ENCODE measurements at regions not wholly inside any gene's neighbourhood (a gene's known extent, or its start where the extent isn't known, plus 50 kb on each side); places are given as distances from the start of the nearest gene placed in this dataset.

DNA sequence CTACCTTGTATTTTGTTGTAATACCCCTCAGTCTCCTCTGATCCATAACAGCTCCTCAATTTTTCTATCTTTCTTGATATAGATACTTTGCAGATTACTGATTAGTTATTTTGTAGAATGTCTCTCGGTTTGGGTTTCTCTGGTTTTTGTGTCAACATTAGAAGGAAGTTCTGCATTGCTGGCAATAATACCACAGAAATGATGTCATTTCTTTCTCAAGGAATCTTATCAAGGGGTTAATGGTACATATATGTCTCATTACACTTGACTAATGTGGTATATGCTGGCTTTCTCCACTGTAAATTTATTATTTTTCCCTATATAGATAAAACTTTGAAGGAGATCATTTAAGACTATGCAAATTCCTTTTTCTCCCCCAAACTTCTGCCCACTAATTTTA, 183.6 kb upstream of the DKK2 start:
- no peaks in the 10 kb centered on the region for H3K36me3 ChIP-seq (ENCODE audit: control insufficient read depth, insufficient read depth, low read length)
- H3K27me3 ChIP-seq (ENCODE audit: control insufficient read depth, insufficient read depth, low read length), result no peaks in the 10 kb centered on the region
- no peaks in the 10 kb centered on the region for H3K4me1 ChIP-seq (ENCODE audit: control insufficient read depth, insufficient read depth, low read length)
- no peak overlapping the region for H3K4me3 ChIP-seq (ENCODE audit: low read depth, low read length)
- H3K9ac ChIP-seq (ENCODE audit: low read depth, low read length), result no peak overlapping the region
- H3K9me3 ChIP-seq (ENCODE audit: control insufficient read depth, insufficient read depth, low read length), result no peaks in the 10 kb centered on the region

DNA sequence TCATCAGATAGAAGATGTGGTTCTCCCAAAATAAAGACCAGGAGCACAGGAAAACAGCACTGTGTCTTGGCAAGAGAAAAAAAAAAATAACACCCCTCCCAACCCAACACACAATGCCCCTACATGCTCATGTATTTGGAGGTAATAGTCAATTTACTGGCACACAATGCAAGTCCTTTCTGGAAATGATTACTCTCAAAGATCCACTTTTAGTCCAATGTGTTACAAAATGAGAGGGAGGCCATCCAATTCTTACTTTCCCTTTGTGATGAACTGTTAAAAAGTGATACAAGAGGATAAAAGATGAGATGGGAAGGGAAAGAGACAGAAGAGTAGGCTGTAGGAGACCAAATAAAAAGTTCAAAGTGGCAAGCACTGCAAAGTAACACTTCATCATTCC, 180.3 kb upstream of the DKK2 start:
- Histone ChIP-seq H3K4me3 (ENCODE audit: low read depth, low read length) (no peak overlapping the region), H3K9ac (ENCODE audit: low read depth, low read length) (no peak overlapping the region), H3K36me3 (ENCODE audit: control insufficient read depth, insufficient read depth, low read length) (no peaks in the 10 kb centered on the region), H3K9me3 (ENCODE audit: control insufficient read depth, insufficient read depth, low read length) (no peaks in the 10 kb centered on the region), H3K4me1 (ENCODE audit: control insufficient read depth, insufficient read depth, low read length) (no peaks in the 10 kb centered on the region), H3K27me3 (ENCODE audit: control insufficient read depth, insufficient read depth, low read length) (no peaks in the 10 kb centered on the region)

GRCh38 chr4:107215222-107215621, 179.1 kb upstream of the DKK2 start:
- Histone ChIP-seq H3K9me3 (ENCODE audit: control insufficient read depth, insufficient read depth, low read length) (no peaks in the 10 kb centered on the region), H3K4me1 (ENCODE audit: control insufficient read depth, insufficient read depth, low read length) (no peaks in the 10 kb centered on the region), H3K36me3 (ENCODE audit: control insufficient read depth, insufficient read depth, low read length) (no peaks in the 10 kb centered on the region), H3K4me3 (ENCODE audit: low read depth, low read length) (no peak overlapping the region), H3K27me3 (ENCODE audit: control insufficient read depth, insufficient read depth, low read length) (no peaks in the 10 kb centered on the region), H3K9ac (ENCODE audit: low read depth, low read length) (no peak overlapping the region)

- H3K27me3 ChIP-seq (ENCODE audit: control insufficient read depth, insufficient read depth, low read length), result no peaks in the 10 kb centered on the region
- H3K9me3 ChIP-seq (ENCODE audit: control insufficient read depth, insufficient read depth, low read length), result no peaks in the 10 kb centered on the region
- H3K36me3 ChIP-seq (ENCODE audit: control insufficient read depth, insufficient read depth, low read length), result no peaks in the 10 kb centered on the region
- no peak overlapping the region for H3K9ac ChIP-seq (ENCODE audit: low read depth, low read length)
- H3K4me1 ChIP-seq (ENCODE audit: control insufficient read depth, insufficient read depth, low read length), result no peaks in the 10 kb centered on the region
- H3K4me3 ChIP-seq (ENCODE audit: low read depth, low read length), result no peak overlapping the region
Measured at GRCh38 chr4:107213880-107214279, 177.8 kb upstream of the DKK2 start.

GRCh38 chr4:107213410-107213809, 177.3 kb upstream of the DKK2 start:
- Histone ChIP-seq H3K36me3 (ENCODE audit: control insufficient read depth, insufficient read depth, low read length) (no peaks in the 10 kb centered on the region), H3K9ac (ENCODE audit: low read depth, low read length) (no peak overlapping the region), H3K9me3 (ENCODE audit: control insufficient read depth, insufficient read depth, low read length) (no peaks in the 10 kb centered on the region), H3K4me3 (ENCODE audit: low read depth, low read length) (no peak overlapping the region), H3K27me3 (ENCODE audit: control insufficient read depth, insufficient read depth, low read length) (no peaks in the 10 kb centered on the region), H3K4me1 (ENCODE audit: control insufficient read depth, insufficient read depth, low read length) (no peaks in the 10 kb centered on the region)

DNA sequence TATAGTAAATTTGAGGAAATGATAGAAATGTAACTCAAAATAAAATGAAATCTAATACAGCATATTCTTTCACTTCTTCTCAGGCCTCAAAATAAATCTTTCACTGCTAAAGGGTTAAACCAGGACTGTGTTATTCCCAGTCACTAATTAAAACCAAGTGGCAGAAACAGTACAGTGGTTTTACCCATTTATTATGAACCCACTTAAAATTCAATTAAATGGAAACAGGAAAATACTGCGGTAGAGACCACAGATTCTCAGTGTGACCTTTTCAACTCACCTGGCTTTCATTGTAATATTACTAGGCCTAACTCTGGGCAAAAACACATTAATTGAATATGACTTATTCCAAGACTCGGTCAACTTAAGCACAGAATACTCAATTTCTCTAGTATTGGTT, 176.5 kb upstream of the DKK2 start:
- H3K4me1 ChIP-seq (ENCODE audit: control insufficient read depth, insufficient read depth, low read length), result no peaks in the 10 kb centered on the region
- H3K9me3 ChIP-seq (ENCODE audit: control insufficient read depth, insufficient read depth, low read length), result no peaks in the 10 kb centered on the region
- no peaks in the 10 kb centered on the region for H3K27me3 ChIP-seq (ENCODE audit: control insufficient read depth, insufficient read depth, low read length)
- no peak overlapping the region for H3K4me3 ChIP-seq (ENCODE audit: low read depth, low read length)
- no peaks in the 10 kb centered on the region for H3K36me3 ChIP-seq (ENCODE audit: control insufficient read depth, insufficient read depth, low read length)
- no peak overlapping the region for H3K9ac ChIP-seq (ENCODE audit: low read depth, low read length)

DNA sequence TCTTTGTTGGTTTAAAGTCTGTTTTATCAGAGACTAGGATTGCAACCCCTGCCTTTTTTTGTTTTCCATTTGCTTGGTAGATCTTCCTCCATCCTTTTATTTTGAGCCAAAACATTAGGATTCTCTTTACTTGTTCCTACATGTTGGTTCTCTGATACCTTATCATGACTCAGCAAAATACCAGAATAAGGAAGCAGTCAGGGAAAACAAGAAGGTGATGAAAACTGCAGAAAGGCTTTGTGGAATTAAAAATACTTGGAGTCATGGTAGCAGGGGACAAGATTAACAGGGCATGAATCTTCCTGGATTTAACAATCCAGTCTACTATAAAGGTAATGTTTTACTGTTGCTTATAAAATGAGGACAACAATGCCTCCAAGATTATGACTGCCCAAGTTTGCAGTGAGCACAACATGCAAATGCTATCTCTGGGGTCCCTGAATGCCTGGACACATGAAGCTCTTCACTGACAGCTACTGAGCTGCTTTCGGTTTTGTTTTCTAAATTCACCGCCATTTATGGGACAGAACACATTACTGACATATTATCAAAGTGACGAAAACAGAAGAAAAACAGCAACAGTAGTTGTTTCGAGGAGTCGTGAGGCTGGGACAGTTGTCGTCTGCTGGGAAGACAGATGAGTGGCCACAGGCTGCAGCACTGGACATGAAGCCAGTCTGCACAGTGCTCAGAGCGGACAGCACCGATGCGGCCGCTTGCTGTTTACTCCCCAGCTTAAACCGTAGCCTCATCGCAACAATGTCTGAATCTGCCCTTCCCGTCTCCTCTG, 174.5 kb upstream of the DKK2 start:
- H3K27me3 ChIP-seq (ENCODE audit: control insufficient read depth, insufficient read depth, low read length), result no peaks in the 10 kb centered on the region
- no peaks in the 10 kb centered on the region for H3K4me1 ChIP-seq (ENCODE audit: control insufficient read depth, insufficient read depth, low read length)
- H3K36me3 ChIP-seq (ENCODE audit: control insufficient read depth, insufficient read depth, low read length), result no peaks in the 10 kb centered on the region
- H3K4me3 ChIP-seq (ENCODE audit: low read depth, low read length), result no peak overlapping the region
- no peak overlapping the region for H3K9ac ChIP-seq (ENCODE audit: low read depth, low read length)
- no peaks in the 10 kb centered on the region for H3K9me3 ChIP-seq (ENCODE audit: control insufficient read depth, insufficient read depth, low read length)

GRCh38 chr4:107203733-107204132, 167.6 kb upstream of the DKK2 start:
- Histone ChIP-seq H3K27me3 (ENCODE audit: control insufficient read depth, insufficient read depth, low read length) (no peaks in the 10 kb centered on the region), H3K4me1 (ENCODE audit: control insufficient read depth, insufficient read depth, low read length) (no peaks in the 10 kb centered on the region), H3K9me3 (ENCODE audit: control insufficient read depth, insufficient read depth, low read length) (no peaks in the 10 kb centered on the region), H3K9ac (ENCODE audit: low read depth, low read length) (no peak overlapping the region), H3K36me3 (ENCODE audit: control insufficient read depth, insufficient read depth, low read length) (no peaks in the 10 kb centered on the region), H3K4me3 (ENCODE audit: low read depth, low read length) (no peak overlapping the region)

- H3K9ac ChIP-seq (ENCODE audit: low read depth, low read length), result no peak overlapping the region
- H3K36me3 ChIP-seq (ENCODE audit: control insufficient read depth, insufficient read depth, low read length), result no peaks in the 10 kb centered on the region
- no peaks in the 10 kb centered on the region for H3K9me3 ChIP-seq (ENCODE audit: control insufficient read depth, insufficient read depth, low read length)
- H3K4me1 ChIP-seq (ENCODE audit: control insufficient read depth, insufficient read depth, low read length), result no peaks in the 10 kb centered on the region
- H3K4me3 ChIP-seq (ENCODE audit: low read depth, low read length), result no peak overlapping the region
- H3K27me3 ChIP-seq (ENCODE audit: control insufficient read depth, insufficient read depth, low read length), result no peaks in the 10 kb centered on the region
Measured at GRCh38 chr4:107202744-107203143, 166.6 kb upstream of the DKK2 start.

GRCh38 chr4:107197121-107197520, 161.0 kb upstream of the DKK2 start:
- no peak overlapping the region for H3K9ac ChIP-seq (ENCODE audit: low read depth, low read length)
- no peak overlapping the region for H3K4me3 ChIP-seq (ENCODE audit: low read depth, low read length)
- no peaks in the 10 kb centered on the region for H3K27me3 ChIP-seq (ENCODE audit: control insufficient read depth, insufficient read depth, low read length)

DNA sequence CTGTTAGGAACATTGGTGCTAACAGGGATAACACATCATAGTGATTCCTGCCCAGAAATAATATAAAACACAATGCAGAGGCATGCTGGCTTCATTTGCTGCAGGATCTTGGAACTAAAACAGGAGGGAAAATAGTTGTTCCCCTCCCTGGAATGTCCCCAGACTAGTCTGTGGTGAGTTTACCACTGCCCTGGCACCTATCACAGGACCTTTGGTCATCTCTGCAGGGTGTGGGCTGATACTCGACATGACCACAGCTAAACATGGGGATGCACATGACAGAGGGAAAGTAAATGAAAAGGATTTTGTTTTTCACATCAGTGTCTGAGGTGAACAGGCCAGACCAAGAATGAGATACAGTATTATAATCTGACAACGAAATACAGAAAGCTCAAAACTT, 160.2 kb upstream of the DKK2 start:
- no peaks in the 10 kb centered on the region for H3K36me3 ChIP-seq (ENCODE audit: control insufficient read depth, insufficient read depth, low read length)
- H3K4me1 ChIP-seq (ENCODE audit: control insufficient read depth, insufficient read depth, low read length), result no peaks in the 10 kb centered on the region
- H3K27me3 ChIP-seq (ENCODE audit: control insufficient read depth, insufficient read depth, low read length), result no peaks in the 10 kb centered on the region
- no peak overlapping the region for H3K9ac ChIP-seq (ENCODE audit: low read depth, low read length)
- H3K9me3 ChIP-seq (ENCODE audit: control insufficient read depth, insufficient read depth, low read length), result no peaks in the 10 kb centered on the region
- H3K4me3 ChIP-seq (ENCODE audit: low read depth, low read length), result no peak overlapping the region

More at GRCh38 chr4:107197121-107197520, 161.0 kb upstream of the DKK2 start:
- Histone ChIP-seq H3K4me1 (ENCODE audit: control insufficient read depth, insufficient read depth, low read length) (no peaks in the 10 kb centered on the region), H3K36me3 (ENCODE audit: control insufficient read depth, insufficient read depth, low read length) (no peaks in the 10 kb centered on the region), H3K9me3 (ENCODE audit: control insufficient read depth, insufficient read depth, low read length) (no peaks in the 10 kb centered on the region)

GRCh38 chr4:107194005-107194404, 157.9 kb upstream of the DKK2 start:
- no peaks in the 10 kb centered on the region for H3K27me3 ChIP-seq (ENCODE audit: control insufficient read depth, insufficient read depth, low read length)
- no peak overlapping the region for H3K9ac ChIP-seq (ENCODE audit: low read depth, low read length)
- no peaks in the 10 kb centered on the region for H3K36me3 ChIP-seq (ENCODE audit: control insufficient read depth, insufficient read depth, low read length)
- H3K4me1 ChIP-seq (ENCODE audit: control insufficient read depth, insufficient read depth, low read length), result no peaks in the 10 kb centered on the region
- no peak overlapping the region for H3K4me3 ChIP-seq (ENCODE audit: low read depth, low read length)
- H3K9me3 ChIP-seq (ENCODE audit: control insufficient read depth, insufficient read depth, low read length), result no peaks in the 10 kb centered on the region

Measured in iPS-15b (cell line).